Ovary (tissue), 7 donors: ENCODE measurements at regions not wholly inside any gene's neighbourhood (a gene's known extent, or its start where the extent isn't known, plus 50 kb on each side); places are given as distances from the start of the nearest gene placed in this dataset.

Source experiments
- DNase-seq, 5 donors: peaks; one replicate each; pipeline ENCODE4 v3.0.0-alpha.2; 2019 to 2020
- H3K27ac ChIP-seq, 2 donors: fragments of 200-600 bp; one replicate each; pipeline versions ENCODE4 v1.5.1 to v1.8.0; 2019 to 2022
- H3K27me3 ChIP-seq: fragments of 200-600 bp; one replicate; pipeline ENCODE4 v1.8.0; 2022
- H3K36me3 ChIP-seq: fragments of 200-600 bp; sonication (generic); one replicate; pipeline ENCODE4 v1.5.1; 2019
- H3K4me1 ChIP-seq: one replicate; pipeline ENCODE4 v1.8.1; 2013; ENCODE audit warnings: mild to moderate bottlenecking, moderate library complexity; ENCODE audit not compliant: insufficient read depth
- H3K4me3 ChIP-seq: fragments of 200-600 bp; sonication (generic); one replicate; pipeline ENCODE4 v1.5.1; 2017
- H3K9me3 ChIP-seq, 2 donors: fragments of 200-600 bp in 1 of 2; sonication (generic) in 1 of 2; one replicate each; pipeline versions ENCODE4 v1.5.1 to v1.8.1; 2013 to 2019; ENCODE audit warnings: mild to moderate bottlenecking in 1 of 2, moderate library complexity in 1 of 2
- CTCF ChIP-seq, 3 donors: fragments of 450-650 bp in 2 of 3; fragments of 200-600 bp in 1 of 3; IDR thresholded peaks; one replicate each; pipeline versions ENCODE4 v1.5.1 to v1.8.0; 2016 to 2022; ENCODE audit warnings: antibody characterized with exemption in 3 of 3, mild to moderate bottlenecking in 1 of 3
- EP300 ChIP-seq: sonication (generic); formaldehyde crosslinking; IDR thresholded peaks from one replicate; pipeline ENCODE4 v1.6.1; 2017; ENCODE audit warnings: antibody characterized with exemption
- POLR2A ChIP-seq: fragments of 450-650 bp; IDR thresholded peaks from one replicate; pipeline ENCODE4 v1.6.1; 2017; ENCODE audit warnings: antibody characterized with exemption, mild to moderate bottlenecking, moderate library complexity
- WGBS, 3 donors: extraction: QIAGEN DNeasy Blood & Tissue Kit in 1 of 3; methylation state at CpG; one replicate each; pipeline versions ENCODE4 v1.1.5 to v1.1.7; 2013 to 2017; 5-methylcytosine and 5-hydroxymethylcytosine counted together
- intact Hi-C, 4 donors: fragments of 100-400 bp; cut with DNase I; formaldehyde crosslinking; loops; one replicate each; pipeline versions ENCODE4 v1.11.0 to v1.15.1; 2022 to 2023
- donor health status: DM: no; HTN: no; CAD: no; lungs with moderate emphysema.
- donor health status: DM: no; HTN: no; CAD: no.
- donor health status: Bipolar disorder and iron deficiency.
- donor health status: DM: no; HTN: no; CAD: no.
- donor health status: DM: yes; HTN: yes; CAD: no.

- no peaks in the 10 kb centered on the region for H3K9me3 ChIP-seq
- no peak overlapping the region for H3K4me3 ChIP-seq
- no peak overlapping the region for H3K27ac ChIP-seq
- H3K27me3 ChIP-seq: no peaks in the 10 kb centered on the region
- intact Hi-C loops: loop anchor here in 1 of 4 donors (10.0 kb wide), 1 partner anchor 749 kb away; no protein-coding TSS in a partner anchor
- TF ChIP-seq EP300 (no peak), POLR2A (no peak), CTCF (IDR thresholded peaks at IDR 0.05) (no peak)
- H3K4me1 ChIP-seq: no peaks in the 10 kb centered on the region
- no peak for DNase-seq
- no peaks in the 10 kb centered on the region for H3K36me3 ChIP-seq
- WGBS, 3 donors: 0 to 2% (median 2%) methylated on average over 1 of the region's 1 CpG
Measured at GRCh38 chr7:31443457-31443856, 70.4 kb upstream of the ITPRID1 start.

- Histone ChIP-seq H3K4me1 (no peaks in the 10 kb centered on the region), H3K27ac (no peak overlapping the region), H3K4me3 (no peak overlapping the region), H3K36me3 (no peaks in the 10 kb centered on the region), H3K9me3 (no peaks in the 10 kb centered on the region), H3K27me3 (no peaks in the 10 kb centered on the region)
- TF ChIP-seq CTCF (IDR thresholded peaks at IDR 0.05) (no peak), POLR2A (no peak), EP300 (no peak)
- 41 to 57% (median 46%) methylated on average over 2 of the region's 2 CpGs for WGBS, 3 donors
- intact Hi-C loops: loop anchor here in 1 of 4 donors (10.0 kb wide), 1 partner anchor 749 kb away; no protein-coding TSS in a partner anchor
- no peak for DNase-seq
Measured at GRCh38 chr7:31444196-31444595, 69.7 kb upstream of the ITPRID1 start.

GRCh38 chr7:31445686-31446355 lies 68.1 kb upstream of the ITPRID1 start:
- no peak overlapping the region for H3K27ac ChIP-seq
- no peaks in the 10 kb centered on the region for H3K4me1 ChIP-seq
- H3K9me3 ChIP-seq: no peaks in the 10 kb centered on the region
- H3K27me3 ChIP-seq: no peaks in the 10 kb centered on the region
- no peak for DNase-seq
- no peak overlapping the region for H3K4me3 ChIP-seq
- TF ChIP-seq CTCF (IDR thresholded peaks at IDR 0.05) (no peak), POLR2A (no peak), EP300 (no peak)
- intact Hi-C loops: loop anchor here in 1 of 4 donors (10.0 kb wide), 1 partner anchor 751 kb away; no protein-coding TSS in a partner anchor
- 46 to 48% (median 48%) methylated on average over 7 of the region's 7 CpGs for WGBS, 3 donors
- no peaks in the 10 kb centered on the region for H3K36me3 ChIP-seq

GRCh38 chr7:31448649-31449048 lies 65.2 kb upstream of the ITPRID1 start:
- Histone ChIP-seq H3K9me3 (no peaks in the 10 kb centered on the region), H3K36me3 (no peaks in the 10 kb centered on the region), H3K27me3 (no peaks in the 10 kb centered on the region), H3K27ac (no peak overlapping the region), H3K4me3 (no peak overlapping the region), H3K4me1 (no peaks in the 10 kb centered on the region)
- WGBS, 3 donors: 88 to 93% (median 92%) methylated on average over 1 of the region's 1 CpG
- intact Hi-C loops: loop anchor here in 1 of 4 donors (10.0 kb wide), 1 partner anchor 754 kb away; no protein-coding TSS in a partner anchor
- DNase-seq: no peak
- TF ChIP-seq CTCF (IDR thresholded peaks at IDR 0.05) (no peak), POLR2A (no peak), EP300 (no peak)
